CD14-positive monocyte (primary cell): ENCODE measurements at regions not wholly inside any gene's neighbourhood (a gene's known extent, or its start where the extent isn't known, plus 50 kb on each side); places are given as distances from the start of the nearest gene placed in this dataset.

Experiments used
- DNase-seq, 3 donors: peaks; one replicate each; pipeline ENCODE4 v3.0.0-alpha.2; 2011 to 2022
- H2AFZ ChIP-seq: 2 replicates; pipeline ENCODE4 v1.6.0; 2012; ENCODE audit warnings: mild to moderate bottlenecking, low read depth, low read length, inconsistent platforms; ENCODE audit not compliant: insufficient read depth, poor library complexity, severe bottlenecking
- H3K27ac ChIP-seq, 2 donors: 1 replicate in 1 of 2; 2 replicates in 1 of 2; pipeline ENCODE4 v1.5.1; 2012 to 2013; ENCODE audit warnings: low read length in 2 of 2, control low read depth in 1 of 2, inconsistent platforms in 1 of 2, low read depth in 1 of 2, mild to moderate bottlenecking in 1 of 2
- H3K27me3 ChIP-seq, 2 donors: one replicate each; pipeline versions ENCODE4 v1.6.0 to v1.6.1; 2011 to 2013; ENCODE audit warnings: low read length in 2 of 2; ENCODE audit not compliant: control insufficient read depth in 2 of 2, insufficient read depth in 2 of 2
- H3K36me3 ChIP-seq, 2 donors: replicated peaks in 1 of 2; 1 replicate in 1 of 2; 2 replicates in 1 of 2; pipeline versions ENCODE4 v1.5.1 to v1.6.1; 2012 to 2013; ENCODE audit warnings: low read length in 2 of 2, control low read depth in 1 of 2, inconsistent platforms in 1 of 2, mild to moderate bottlenecking in 1 of 2; ENCODE audit not compliant: insufficient read depth in 2 of 2, control insufficient read depth in 1 of 2
- H3K4me1 ChIP-seq, 2 donors: 1 replicate in 1 of 2; 2 replicates in 1 of 2; pipeline versions ENCODE4 v1.5.1 to v1.6.1; 2012 to 2013; ENCODE audit warnings: low read length in 2 of 2, control low read depth in 1 of 2, inconsistent platforms in 1 of 2, mild to moderate bottlenecking in 1 of 2, moderate library complexity in 1 of 2; ENCODE audit not compliant: insufficient read depth in 2 of 2, control insufficient read depth in 1 of 2
- H3K4me2 ChIP-seq: replicated peaks from 2 replicates; pipeline ENCODE3; 2012; ENCODE audit warnings: low read length, moderate library complexity, mild to moderate bottlenecking; ENCODE audit not compliant: poor library complexity, severe bottlenecking; ENCODE audit errors: extremely low read depth
- H3K4me3 ChIP-seq, 3 experiments: fragments of 200-600 bp in 1 of 3; sonication (generic) in 1 of 3; replicated peaks in 1 of 3; 1 replicate in 2 of 3; 2 replicates in 1 of 3; pipeline ENCODE4 v1.5.1; 2011 to 2013; ENCODE audit warnings: low read length in 3 of 3, mild to moderate bottlenecking in 3 of 3, control low read depth in 2 of 3, low read depth in 2 of 3, inconsistent platforms in 1 of 3, moderate library complexity in 1 of 3
- H3K79me2 ChIP-seq: 2 replicates; pipeline ENCODE4 v1.6.0; 2012; ENCODE audit warnings: mild to moderate bottlenecking, control low read depth, inconsistent platforms, low read length, moderate library complexity; ENCODE audit not compliant: insufficient read depth
- H3K9ac ChIP-seq: 2 replicates; pipeline ENCODE4 v1.6.0; 2017; ENCODE audit warnings: low read length, mild to moderate bottlenecking; ENCODE audit not compliant: insufficient read depth, poor library complexity, severe bottlenecking
- H3K9me3 ChIP-seq, 2 donors: replicated peaks in 1 of 2; 1 replicate in 1 of 2; 2 replicates in 1 of 2; pipeline versions ENCODE4 v1.5.1 to v1.6.1; 2012 to 2013; ENCODE audit warnings: low read length in 2 of 2, control low read depth in 1 of 2; ENCODE audit not compliant: control insufficient read depth in 1 of 2, insufficient read depth in 1 of 2
- H4K20me1 ChIP-seq: 2 replicates; pipeline ENCODE4 v1.6.0; 2012; ENCODE audit warnings: mild to moderate bottlenecking, low read length, control low read depth, moderate library complexity; ENCODE audit not compliant: insufficient read depth
- H3K27ac Mint-ChIP-seq, 7 donors: one replicate each; pipeline ENCODE4 v1.8.0; 2020; ENCODE audit warnings: mild to moderate bottlenecking in 7 of 7, mixed read lengths in 7 of 7, moderate library complexity in 6 of 7, inconsistent platforms in 2 of 7
- H3K27me3 Mint-ChIP-seq, 3 donors: one replicate each; pipeline ENCODE4 v1.8.0; 2021 to 2022; ENCODE audit warnings: low read depth in 3 of 3, mild to moderate bottlenecking in 3 of 3, mixed read lengths in 3 of 3, moderate library complexity in 3 of 3, inconsistent platforms in 1 of 3
- H3K36me3 Mint-ChIP-seq, 2 donors: one replicate each; pipeline ENCODE4 v1.8.0; 2020; ENCODE audit warnings: mixed read lengths in 2 of 2, inconsistent platforms in 1 of 2, mild to moderate bottlenecking in 1 of 2
- H3K4me1 Mint-ChIP-seq: one replicate; pipeline ENCODE4 v1.8.0; 2020; ENCODE audit warnings: mild to moderate bottlenecking, mixed read lengths
- H3K4me3 Mint-ChIP-seq, 2 donors: one replicate each; pipeline ENCODE4 v1.8.0; 2020; ENCODE audit warnings: mild to moderate bottlenecking in 2 of 2, mixed read lengths in 2 of 2, moderate library complexity in 1 of 2
- H3K9me3 Mint-ChIP-seq, 7 donors: one replicate each; pipeline ENCODE4 v1.8.0; 2020 to 2022; ENCODE audit warnings: mixed read lengths in 7 of 7, mild to moderate bottlenecking in 6 of 7, moderate library complexity in 6 of 7, inconsistent platforms in 2 of 7
- CTCF ChIP-seq: fragments of 200-600 bp; IDR thresholded peaks from one replicate; pipeline ENCODE4 v1.8.0; 2022; ENCODE audit warnings: antibody characterized with exemption, mild to moderate bottlenecking
- WGBS: methylation state at CpG from one replicate; pipeline ENCODE4 v1.1.5; 2013; ENCODE audit warnings: missing lambda C conversion rate; ENCODE audit not compliant: insufficient coverage; 5-methylcytosine and 5-hydroxymethylcytosine counted together
- intact Hi-C, 2 donors: fragments of 100-400 bp; cut with micrococcal nuclease; formaldehyde crosslinking; loops; one replicate each; pipeline versions ENCODE4 v1.15.0 to v1.15.1; 2023

DNA sequence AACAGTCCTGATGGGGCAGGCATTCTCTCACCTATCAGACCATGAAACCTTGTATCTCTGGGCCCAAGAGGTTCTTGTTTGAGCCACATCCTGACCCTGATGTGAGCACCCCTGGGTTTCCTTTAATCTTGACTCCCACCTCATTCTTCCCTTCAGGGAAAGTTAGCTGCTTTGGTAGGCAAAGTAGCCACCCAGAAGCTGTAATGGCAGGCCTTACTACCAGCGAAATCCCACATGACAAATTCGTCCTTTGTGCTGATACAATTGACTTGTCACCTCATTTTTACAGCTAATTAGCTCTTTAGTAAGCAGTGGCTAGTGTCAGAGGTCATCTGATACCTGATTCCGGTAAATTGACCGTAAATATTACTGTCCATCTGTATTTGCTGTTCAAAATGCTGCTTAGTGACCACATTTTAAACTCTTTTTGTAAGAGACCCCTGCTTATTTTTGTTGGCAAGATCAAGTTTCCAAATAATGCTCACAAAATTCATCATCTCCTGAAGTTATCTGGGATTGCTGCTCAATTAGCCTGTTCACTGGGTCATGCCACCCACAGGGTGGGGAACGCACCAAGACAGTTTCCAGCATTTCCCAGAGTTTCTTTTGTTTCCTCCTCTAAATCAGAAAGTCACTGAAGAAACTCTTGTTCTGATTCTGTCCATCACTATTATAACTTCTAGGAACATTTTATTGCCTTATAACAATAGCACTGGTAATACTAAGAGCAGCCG is 329.7 kb downstream of the GPAT3 start:
- no peak overlapping the region for H3K9ac ChIP-seq
- H3K27me3 Mint-ChIP-seq = peaks cover 0 to 4% (median 0%) of the 10 kb centered on the region in 3 donors
- H3K4me1 ChIP-seq = no peaks in the 10 kb centered on the region
- peaks cover 0 to 5% (median 0%) of the 10 kb centered on the region in 7 donors for H3K9me3 Mint-ChIP-seq
- H3K27me3 ChIP-seq = no peaks in the 10 kb centered on the region
- no peaks in the 10 kb centered on the region for H3K79me2 ChIP-seq
- H3K4me1 Mint-ChIP-seq = no peaks in the 10 kb centered on the region
- H3K27ac Mint-ChIP-seq = no peak overlapping the region
- no peak overlapping the region for H3K4me2 ChIP-seq
- no peak overlapping the region for H3K27ac ChIP-seq
- H3K4me3 Mint-ChIP-seq = no peak overlapping the region
- no peaks in the 10 kb centered on the region for H3K9me3 ChIP-seq
- H3K36me3 Mint-ChIP-seq = no peaks in the 10 kb centered on the region
- H3K36me3 ChIP-seq = no peaks in the 10 kb centered on the region
- TF ChIP-seq CTCF = no peak
- no peaks in the 10 kb centered on the region for H4K20me1 ChIP-seq
- 75% methylated on average over 5 of the region's 6 CpGs for WGBS
- no peak for DNase-seq
- intact Hi-C loops = no loop called here
- H2AFZ ChIP-seq = no peak overlapping the region
- no peak overlapping the region for H3K4me3 ChIP-seq

GRCh38 chr4:83864097-83864817 is 328.3 kb downstream of the GPAT3 start:
- H3K27me3 Mint-ChIP-seq = peaks cover 0 to 4% (median 0%) of the 10 kb centered on the region in 3 donors
- H3K9me3 ChIP-seq = no peaks in the 10 kb centered on the region
- no peak overlapping the region for H3K4me2 ChIP-seq
- H3K27ac ChIP-seq = no peak overlapping the region
- peaks cover 0 to 5% (median 0%) of the 10 kb centered on the region in 7 donors for H3K9me3 Mint-ChIP-seq
- H3K79me2 ChIP-seq = no peaks in the 10 kb centered on the region
- H3K27ac Mint-ChIP-seq = no peak overlapping the region
- no peak overlapping the region for H2AFZ ChIP-seq
- H3K4me1 Mint-ChIP-seq = no peaks in the 10 kb centered on the region
- H3K4me1 ChIP-seq = no peaks in the 10 kb centered on the region
- no peak for DNase-seq
- H3K4me3 ChIP-seq = no peak overlapping the region
- no peaks in the 10 kb centered on the region for H3K36me3 Mint-ChIP-seq
- H3K4me3 Mint-ChIP-seq = no peak overlapping the region
- no peaks in the 10 kb centered on the region for H4K20me1 ChIP-seq
- H3K9ac ChIP-seq = no peak overlapping the region
- no peaks in the 10 kb centered on the region for H3K27me3 ChIP-seq
- no peaks in the 10 kb centered on the region for H3K36me3 ChIP-seq
- 83% methylated on average over 3 of the region's 4 CpGs for WGBS
- intact Hi-C loops = no loop called here
- TF ChIP-seq CTCF = no peak
